Ascending aorta (tissue), 2 donors: ENCODE measurements at regions not wholly inside any gene's neighbourhood (a gene's known extent, or its start where the extent isn't known, plus 50 kb on each side); places are given as distances from the start of the nearest gene placed in this dataset.
A peak's percentile ranks its signal among the peaks of the same experiment; 100 is the strongest.

Experiments used
- DNase-seq, 2 donors: peaks; one replicate each; pipeline ENCODE4 v3.0.0-alpha.2; 2019; ENCODE audit warnings: low spot score in 2 of 2
- H3K27ac ChIP-seq, 2 donors: fragments of 200-600 bp; sonication (generic); one replicate each; pipeline ENCODE4 v1.5.1; 2016 to 2017; ENCODE audit warnings: mild to moderate bottlenecking in 1 of 2
- H3K27me3 ChIP-seq: fragments of 200-600 bp; sonication (generic); one replicate; pipeline ENCODE4 v1.5.1; 2017
- H3K36me3 ChIP-seq, 2 donors: fragments of 200-600 bp; sonication (generic); one replicate each; pipeline ENCODE4 v1.5.1; 2016
- H3K4me1 ChIP-seq, 2 donors: fragments of 200-600 bp; sonication (generic); one replicate each; pipeline ENCODE4 v1.5.1; 2016 to 2017; ENCODE audit warnings: mild to moderate bottlenecking in 1 of 2
- H3K4me3 ChIP-seq, 2 donors: fragments of 200-600 bp; sonication (generic); one replicate each; pipeline ENCODE4 v1.5.1; 2016 to 2017; ENCODE audit warnings: mild to moderate bottlenecking in 1 of 2
- H3K9me3 ChIP-seq, 2 donors: fragments of 200-600 bp; sonication (generic); one replicate each; pipeline ENCODE4 v1.5.1; 2016
- intact Hi-C: fragments of 100-400 bp; cut with DNase I; formaldehyde crosslinking; loops from one replicate; pipeline ENCODE4 v1.15.1; 2023
- TF ChIP-seq, protein P1 (sequence below), 3 experiments: fragments of 200-600 bp in 2 of 3; fragments of 450-650 bp in 1 of 3; sonication (generic) in 2 of 3; IDR thresholded peaks; one replicate each; pipeline ENCODE4 v1.5.1; 2016 to 2019; ENCODE audit warnings: antibody characterized with exemption in 3 of 3, mild to moderate bottlenecking in 1 of 3, moderate library complexity in 1 of 3

- Histone ChIP-seq H3K36me3 (no peaks in the 10 kb centered on the region), H3K4me1 (no peaks in the 10 kb centered on the region), H3K27me3 (no peaks in the 10 kb centered on the region), H3K4me3 (no peak overlapping the region), H3K9me3 (no peaks in the 10 kb centered on the region), H3K27ac (no peak overlapping the region)
- no peak for DNase-seq
- TF ChIP-seq, protein P1, sequence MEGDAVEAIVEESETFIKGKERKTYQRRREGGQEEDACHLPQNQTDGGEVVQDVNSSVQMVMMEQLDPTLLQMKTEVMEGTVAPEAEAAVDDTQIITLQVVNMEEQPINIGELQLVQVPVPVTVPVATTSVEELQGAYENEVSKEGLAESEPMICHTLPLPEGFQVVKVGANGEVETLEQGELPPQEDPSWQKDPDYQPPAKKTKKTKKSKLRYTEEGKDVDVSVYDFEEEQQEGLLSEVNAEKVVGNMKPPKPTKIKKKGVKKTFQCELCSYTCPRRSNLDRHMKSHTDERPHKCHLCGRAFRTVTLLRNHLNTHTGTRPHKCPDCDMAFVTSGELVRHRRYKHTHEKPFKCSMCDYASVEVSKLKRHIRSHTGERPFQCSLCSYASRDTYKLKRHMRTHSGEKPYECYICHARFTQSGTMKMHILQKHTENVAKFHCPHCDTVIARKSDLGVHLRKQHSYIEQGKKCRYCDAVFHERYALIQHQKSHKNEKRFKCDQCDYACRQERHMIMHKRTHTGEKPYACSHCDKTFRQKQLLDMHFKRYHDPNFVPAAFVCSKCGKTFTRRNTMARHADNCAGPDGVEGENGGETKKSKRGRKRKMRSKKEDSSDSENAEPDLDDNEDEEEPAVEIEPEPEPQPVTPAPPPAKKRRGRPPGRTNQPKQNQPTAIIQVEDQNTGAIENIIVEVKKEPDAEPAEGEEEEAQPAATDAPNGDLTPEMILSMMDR (IDR thresholded peaks at IDR 0.05), result no peak
- intact Hi-C loops, result no loop called here
These were observed 191.8 kb downstream of the RNF144A start for GRCh38 chr2:7108792-7109532.

GRCh38 chr2:7109533-7109885 lies 192.3 kb downstream of the RNF144A start:
- intact Hi-C loops, result no loop called here
- DNase-seq, result no peak
- H3K27me3 ChIP-seq, result no peaks in the 10 kb centered on the region
- H3K4me1 ChIP-seq, result no peaks in the 10 kb centered on the region
- no peak overlapping the region for H3K27ac ChIP-seq
- H3K36me3 ChIP-seq, result no peaks in the 10 kb centered on the region
- no peaks in the 10 kb centered on the region for H3K9me3 ChIP-seq
- TF ChIP-seq, protein P1 (IDR thresholded peaks at IDR 0.05), result no peak
- no peak overlapping the region for H3K4me3 ChIP-seq

DNA sequence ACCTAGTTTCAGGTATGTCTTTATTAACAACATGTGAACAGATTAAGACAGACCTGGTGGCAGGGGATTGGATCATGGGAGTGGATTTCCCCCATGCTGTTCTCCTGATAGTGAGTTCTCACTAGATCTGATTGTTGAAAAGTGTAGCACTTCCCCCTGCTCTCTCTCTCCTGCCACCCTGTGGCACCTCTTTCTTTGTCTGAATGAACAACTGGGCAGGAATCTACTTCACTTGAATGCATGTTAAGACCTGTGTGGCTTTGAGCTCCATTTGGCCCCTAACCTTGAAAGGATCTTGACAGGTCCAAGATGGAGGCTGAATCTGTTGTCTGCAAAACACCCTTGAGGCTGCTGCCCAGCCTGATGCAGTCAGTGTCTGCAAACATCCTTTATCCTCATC lies 194.4 kb downstream of the RNF144A start:
- Histone ChIP-seq H3K27me3 (no peaks in the 10 kb centered on the region), H3K27ac (no peak overlapping the region), H3K9me3 (no peaks in the 10 kb centered on the region), H3K4me3 (no peak overlapping the region), H3K4me1 (no peaks in the 10 kb centered on the region), H3K36me3 (no peaks in the 10 kb centered on the region)
- TF ChIP-seq, protein P1 (IDR thresholded peaks at IDR 0.05), result peak in 1 of 3 experiments; percentile 30
- DNase-seq, result no peak
- intact Hi-C loops, result no loop called here

- H3K4me3 ChIP-seq, result no peak overlapping the region
- H3K4me1 ChIP-seq, result peaks cover 0 to 3% of the 10 kb centered on the region in 2 donors
- no peak overlapping the region for H3K27ac ChIP-seq
- TF ChIP-seq, protein P1 (IDR thresholded peaks at IDR 0.05), result no peak
- intact Hi-C loops, result no loop called here
- no peaks in the 10 kb centered on the region for H3K27me3 ChIP-seq
- H3K9me3 ChIP-seq, result no peaks in the 10 kb centered on the region
- no peaks in the 10 kb centered on the region for H3K36me3 ChIP-seq
- DNase-seq, result no peak
These were observed 198.2 kb downstream of the RNF144A start for GRCh38 chr2:7115364-7115763.

DNA sequence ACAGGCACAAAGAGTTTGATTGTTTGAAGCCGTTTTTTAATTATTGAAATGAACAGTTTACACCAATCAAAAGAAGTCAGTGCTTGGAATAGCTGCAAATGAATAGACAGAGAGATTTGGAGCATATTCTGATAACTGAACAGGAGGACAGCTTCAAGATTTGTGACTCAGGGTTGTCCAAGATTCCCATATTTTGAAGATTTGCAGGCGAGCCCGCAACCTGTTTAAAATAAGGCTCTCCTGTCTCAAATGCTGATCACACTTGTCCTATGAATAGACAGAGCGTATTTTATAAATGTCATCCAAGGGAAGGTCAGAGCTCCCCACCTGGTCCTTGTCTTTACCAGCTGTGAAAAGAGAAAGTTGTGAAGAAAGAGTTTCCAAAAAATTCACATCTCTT lies 198.7 kb downstream of the RNF144A start:
- TF ChIP-seq, protein P1 (IDR thresholded peaks at IDR 0.05), result no peak
- H3K4me1 ChIP-seq, result peaks cover 0 to 3% of the 10 kb centered on the region in 2 donors
- DNase-seq, result no peak
- intact Hi-C loops, result no loop called here
- no peaks in the 10 kb centered on the region for H3K36me3 ChIP-seq
- H3K27me3 ChIP-seq, result no peaks in the 10 kb centered on the region
- no peak overlapping the region for H3K4me3 ChIP-seq
- H3K9me3 ChIP-seq, result no peaks in the 10 kb centered on the region
- no peak overlapping the region for H3K27ac ChIP-seq

GRCh38 chr2:7116511-7116910 lies 199.3 kb downstream of the RNF144A start:
- TF ChIP-seq, protein P1 (IDR thresholded peaks at IDR 0.05), result no peak
- Histone ChIP-seq H3K27ac (no peak overlapping the region), H3K27me3 (no peaks in the 10 kb centered on the region), H3K4me3 (no peak overlapping the region), H3K36me3 (no peaks in the 10 kb centered on the region), H3K9me3 (no peaks in the 10 kb centered on the region), H3K4me1 (peaks cover 0 to 3% of the 10 kb centered on the region in 2 donors)
- DNase-seq, result no peak
- intact Hi-C loops, result no loop called here
